GM19397 (cell line): ENCODE measurements at regions not wholly inside any gene's neighbourhood (a gene's known extent, or its start where the extent isn't known, plus 50 kb on each side); places are given as distances from the start of the nearest gene placed in this dataset.
"Not testable (repeated sequence)": the region's sequence is repeated elsewhere in the genome, so short reads cannot be mapped to it uniquely, and the experiment has no call there.

Experiments
- ATAC-seq: cut with Tn5 transposase; IDR thresholded peaks from one replicate; pipeline ENCODE4 v1.9.1; 2021; ENCODE audit warnings: mild to moderate bottlenecking, moderate library complexity; ENCODE audit not compliant: unreplicated experiment

DNA sequence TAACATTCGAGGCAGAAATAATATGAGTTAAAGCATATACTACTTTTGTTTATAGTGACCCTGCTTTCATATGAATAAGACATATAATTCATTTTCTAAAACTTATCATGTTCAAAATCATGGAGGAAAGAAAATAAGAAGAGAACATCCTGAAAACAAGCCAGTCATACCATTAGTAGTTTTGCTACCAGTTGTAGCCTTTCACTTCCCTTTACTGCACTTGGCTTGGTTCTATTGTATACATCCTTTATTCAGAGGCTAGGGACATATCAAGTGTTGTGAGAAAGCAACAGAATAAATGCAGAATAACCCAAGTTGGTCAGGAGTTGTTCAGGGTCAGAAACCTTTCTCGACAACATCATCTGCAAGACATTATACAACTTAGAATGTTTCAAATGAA lies 598.7 kb downstream of the SOX5 start:
- peak; percentile 81 for ATAC-seq

DNA sequence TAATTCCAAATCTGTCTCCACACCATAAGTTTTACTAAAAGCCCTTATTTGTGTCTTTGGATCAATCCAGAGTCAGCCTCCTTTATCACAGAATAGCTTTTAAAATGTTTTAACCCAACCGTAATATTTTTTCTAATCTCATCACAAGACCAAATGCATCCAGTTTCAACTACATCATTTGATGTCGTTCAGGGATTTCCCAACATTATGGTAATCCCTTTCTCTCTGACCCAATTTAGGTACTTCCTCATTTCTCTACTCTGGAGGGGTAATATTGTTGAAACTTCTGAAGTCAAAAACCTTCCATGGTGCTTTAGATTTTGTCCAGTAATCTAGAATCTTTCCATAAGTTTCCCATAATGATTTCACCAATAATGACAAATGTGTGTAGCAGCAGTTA lies 596.8 kb downstream of the SOX5 start:
- ATAC-seq: no peak

DNA sequence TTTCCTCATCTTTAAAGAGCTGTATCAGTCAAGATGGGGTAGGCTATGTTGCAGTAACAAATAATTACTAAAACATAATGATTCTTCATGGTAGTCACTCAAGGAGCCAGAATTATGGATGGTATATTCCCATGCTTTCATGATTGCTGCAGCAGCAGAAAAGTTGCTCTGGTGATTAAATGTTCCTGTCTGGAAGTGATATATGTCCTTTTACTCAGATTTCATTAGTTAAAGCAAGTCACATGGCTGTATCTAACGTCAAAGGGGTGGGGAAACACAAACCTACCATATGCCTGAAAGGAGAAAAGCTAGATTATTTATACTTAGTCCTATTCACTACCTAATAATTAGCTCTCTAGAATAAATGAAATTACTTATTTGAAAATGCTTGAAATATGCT lies 594.7 kb downstream of the SOX5 start:
- no peak for ATAC-seq

DNA sequence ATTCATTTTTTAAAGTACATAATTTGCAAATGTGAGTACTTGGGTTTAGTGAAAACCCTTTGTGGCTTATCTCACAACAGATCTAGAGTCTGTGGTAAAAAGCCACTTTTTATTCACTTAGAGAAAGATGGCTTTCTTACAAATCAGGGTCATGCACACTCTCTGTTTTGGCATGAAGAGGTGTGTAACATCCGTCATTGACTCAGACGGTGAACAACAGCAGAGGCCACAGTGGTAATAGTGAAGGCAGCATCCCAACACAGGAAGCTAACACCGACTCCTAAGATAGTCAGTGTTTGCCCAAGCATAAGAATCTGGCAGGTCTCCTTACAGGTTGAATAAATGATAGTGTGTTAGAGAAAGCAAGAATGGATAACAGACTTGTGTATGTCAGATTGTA lies 593.0 kb downstream of the SOX5 start:
- no peak for ATAC-seq

DNA sequence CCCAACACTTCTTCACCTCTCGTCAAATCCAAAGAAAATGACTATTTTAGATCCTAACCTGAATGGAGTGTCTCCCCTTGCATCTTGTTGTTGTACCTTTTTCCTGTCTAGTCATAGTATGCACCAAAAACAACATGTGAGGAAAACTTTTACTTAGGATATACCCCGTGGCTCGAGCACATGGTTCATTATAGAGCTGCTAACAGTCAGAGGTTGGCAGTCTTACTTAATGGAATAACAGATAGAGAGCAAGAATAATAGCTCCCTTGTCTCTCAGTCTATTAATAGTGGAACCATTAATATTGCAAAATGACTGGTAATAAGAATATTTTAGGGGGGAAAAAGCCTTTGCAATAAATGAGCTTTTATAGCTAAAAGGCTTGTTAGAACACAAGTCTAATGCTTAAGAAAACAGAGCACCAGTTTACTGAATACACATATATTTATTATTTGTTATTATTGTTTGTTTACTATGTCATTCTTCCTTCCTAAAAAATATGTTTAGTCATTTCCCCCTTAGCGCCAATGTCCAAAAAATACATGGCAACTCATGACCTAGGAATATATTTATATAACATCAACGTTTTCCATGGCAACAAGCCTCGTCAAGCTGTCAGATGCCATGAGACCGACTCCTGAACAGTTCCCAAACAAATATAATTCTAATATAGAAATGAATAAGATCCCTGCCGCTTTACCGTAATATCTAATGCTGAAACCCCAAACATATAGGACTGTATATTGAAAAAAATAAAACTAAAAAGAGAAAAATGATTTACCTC lies 592.4 kb downstream of the SOX5 start:
- no peak for ATAC-seq

DNA sequence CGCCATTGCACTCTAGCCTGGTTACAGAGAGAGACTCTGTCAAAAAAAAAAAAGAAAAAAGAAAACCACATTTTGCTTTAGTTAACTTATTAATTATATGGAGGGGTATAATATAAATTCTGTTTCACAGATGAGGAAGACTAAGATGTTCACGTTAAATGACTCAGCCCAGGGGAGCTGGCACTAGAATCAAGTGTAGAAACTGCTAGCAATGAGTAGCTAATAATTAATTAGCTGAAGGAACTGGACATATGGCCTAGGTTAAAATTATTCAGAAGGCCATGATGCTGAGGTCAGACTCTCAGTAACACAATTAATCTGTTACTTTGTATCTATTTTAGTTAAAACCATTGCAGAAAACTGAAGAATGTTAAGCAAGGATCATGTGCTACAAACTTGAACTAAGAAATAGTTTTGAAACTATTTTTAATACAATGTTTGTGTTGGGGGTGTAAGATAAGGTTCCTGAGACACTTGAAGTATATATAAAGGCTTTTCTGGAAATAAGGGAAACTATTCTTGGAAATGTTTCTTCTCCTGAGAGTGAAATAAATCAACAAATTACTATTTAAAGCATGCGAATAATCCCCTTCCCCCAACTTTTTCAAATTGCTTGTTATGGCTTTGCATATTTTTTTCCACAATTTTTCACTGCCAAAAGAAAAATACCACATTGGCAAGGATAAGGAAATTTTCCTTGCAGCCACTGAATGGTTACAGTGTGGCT lies 589.3 kb downstream of the SOX5 start:
- no peak for ATAC-seq

DNA sequence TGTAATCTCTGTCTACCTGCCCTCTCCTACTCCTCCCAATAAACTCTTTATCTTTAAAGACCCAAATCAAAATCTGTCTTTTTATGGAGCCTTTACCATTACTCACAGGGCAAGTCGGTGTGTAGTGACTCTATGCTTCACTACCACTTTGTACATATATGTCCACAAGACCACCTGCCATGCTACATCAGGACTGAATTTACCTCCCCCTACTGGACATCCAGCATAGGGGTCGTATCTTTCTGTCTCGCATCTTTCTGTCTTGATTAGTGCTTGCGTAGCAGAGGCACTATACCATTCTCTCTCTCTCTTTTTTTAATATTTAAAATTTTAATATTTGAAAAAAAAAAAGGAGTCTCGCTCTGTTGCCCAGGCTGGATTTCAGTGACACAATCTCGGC lies 587.5 kb downstream of the SOX5 start:
- no peak for ATAC-seq

DNA sequence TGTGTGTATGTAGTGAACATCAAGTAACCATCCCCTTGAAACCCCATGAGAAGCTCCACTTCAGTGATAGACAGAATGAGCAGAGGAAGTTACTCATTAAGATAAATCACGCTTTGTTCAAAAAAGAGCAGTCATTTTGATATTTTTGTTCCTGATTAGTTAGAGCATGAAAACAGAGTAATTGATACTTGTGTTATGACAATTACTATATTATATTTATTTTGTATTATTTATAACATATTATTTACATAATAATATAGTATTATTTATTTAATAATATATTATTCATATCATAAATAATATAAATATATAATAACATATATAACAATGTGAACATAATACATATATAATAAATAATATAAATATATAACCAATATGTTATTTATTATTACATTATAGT lies 580.9 kb downstream of the SOX5 start:
- no peak for ATAC-seq

DNA sequence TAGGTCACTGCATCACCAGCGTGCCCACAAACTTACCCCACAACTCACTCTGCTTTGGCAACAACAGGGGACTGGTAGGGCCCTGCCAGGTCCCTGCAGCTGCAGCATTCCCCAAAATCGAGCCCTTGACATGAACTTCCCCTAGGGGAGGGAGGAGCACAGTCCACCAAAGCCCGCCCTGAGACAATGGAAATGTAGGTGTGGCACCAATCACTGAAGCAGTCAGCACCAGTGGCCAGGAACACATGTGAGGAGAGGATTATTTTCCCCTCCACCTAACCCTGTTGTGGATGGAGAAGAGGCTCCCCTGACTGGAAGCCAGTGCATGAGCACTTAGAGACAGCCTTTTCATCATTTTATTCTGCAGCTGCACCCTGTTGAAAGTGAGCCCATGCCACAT lies 573.8 kb downstream of the SOX5 start:
- ATAC-seq: no peak

DNA sequence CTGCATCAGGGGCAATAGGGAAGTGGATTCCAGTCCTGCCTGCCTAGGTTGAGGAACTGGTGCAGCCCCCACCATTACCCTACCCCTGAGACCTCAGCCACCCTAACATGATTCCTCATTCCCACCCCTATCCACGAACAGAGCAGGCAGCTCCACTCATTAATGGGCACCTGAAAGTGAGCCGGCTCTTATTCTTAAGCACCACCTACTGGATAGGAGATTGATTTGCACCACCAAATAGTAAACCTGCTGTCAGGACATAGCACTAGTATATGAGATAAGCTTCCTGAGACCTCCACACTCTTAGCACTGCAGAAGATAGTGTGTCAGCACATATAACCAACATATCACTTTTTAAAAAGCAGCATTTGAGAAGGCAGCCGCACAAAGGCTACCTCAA lies 573.2 kb downstream of the SOX5 start:
- no peak for ATAC-seq

DNA sequence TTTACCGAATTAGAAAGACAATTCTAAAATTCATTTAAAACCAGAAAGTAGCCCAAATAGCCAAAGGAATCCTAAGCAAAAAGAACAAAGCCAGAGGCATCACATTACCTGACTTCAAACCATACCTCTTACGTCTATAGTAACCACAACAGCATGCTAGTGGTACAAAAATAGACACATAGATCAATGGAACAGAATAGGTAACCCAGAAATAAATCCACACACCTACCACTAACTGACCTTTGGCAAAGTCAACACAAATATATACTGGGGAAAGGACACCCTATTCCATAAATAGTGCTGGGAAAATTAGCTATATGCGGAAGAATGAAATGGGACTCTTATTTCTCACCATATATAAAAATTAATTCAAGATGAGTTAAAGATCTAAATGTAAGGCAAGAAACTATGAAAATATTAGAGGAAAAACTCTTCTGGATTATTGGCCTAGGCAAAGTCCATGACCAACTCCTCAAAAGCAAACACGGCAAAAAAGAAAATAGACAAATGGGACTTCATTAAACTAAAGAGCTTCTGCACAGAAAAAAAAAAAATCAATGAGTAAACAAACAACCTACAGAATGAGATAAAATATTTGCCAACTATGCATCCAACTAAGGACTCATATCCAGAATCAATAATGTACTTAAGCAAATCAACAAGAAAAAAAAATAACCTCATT lies 568.9 kb downstream of the SOX5 start:
- no peak for ATAC-seq

DNA sequence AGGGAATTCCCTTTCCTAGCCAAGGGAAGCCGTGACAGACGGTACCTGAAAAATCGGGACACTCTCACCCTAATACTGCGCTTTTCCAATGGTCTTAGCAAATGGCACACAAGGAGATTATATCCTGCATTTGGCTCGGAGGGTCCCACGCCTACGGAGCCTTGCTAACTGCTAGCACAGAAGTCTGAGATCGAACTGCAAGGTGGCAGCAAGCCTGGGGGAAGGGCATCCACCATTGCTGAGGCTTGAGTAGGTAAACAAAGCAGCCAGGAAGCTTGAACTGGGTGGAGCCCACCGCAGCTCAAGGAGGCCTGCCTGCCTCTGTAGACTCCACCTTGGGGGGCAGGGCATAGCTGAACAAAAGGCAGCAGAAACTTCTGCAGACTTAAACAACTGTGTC lies 560.6 kb downstream of the SOX5 start:
- not testable (repeated sequence) for ATAC-seq

DNA sequence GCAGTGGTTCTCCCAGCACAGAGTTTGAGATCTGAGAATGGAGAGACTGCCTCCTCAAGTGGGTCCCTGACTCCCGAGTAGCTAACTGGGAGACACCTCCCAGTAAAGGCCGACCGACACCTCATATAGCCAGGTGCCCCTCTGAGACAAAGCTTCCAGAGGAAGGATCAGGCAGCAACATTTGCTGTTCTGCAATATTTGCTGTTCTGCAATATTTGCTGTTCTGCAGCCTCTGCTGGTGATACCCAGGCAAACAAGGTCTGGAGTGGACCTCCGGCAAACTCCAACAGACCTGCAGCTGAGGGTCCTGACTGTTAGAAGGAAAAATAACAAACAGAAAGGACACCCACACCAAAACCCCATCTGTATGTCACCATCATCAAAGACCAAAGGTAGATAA lies 560.2 kb downstream of the SOX5 start:
- not testable (repeated sequence) for ATAC-seq

DNA sequence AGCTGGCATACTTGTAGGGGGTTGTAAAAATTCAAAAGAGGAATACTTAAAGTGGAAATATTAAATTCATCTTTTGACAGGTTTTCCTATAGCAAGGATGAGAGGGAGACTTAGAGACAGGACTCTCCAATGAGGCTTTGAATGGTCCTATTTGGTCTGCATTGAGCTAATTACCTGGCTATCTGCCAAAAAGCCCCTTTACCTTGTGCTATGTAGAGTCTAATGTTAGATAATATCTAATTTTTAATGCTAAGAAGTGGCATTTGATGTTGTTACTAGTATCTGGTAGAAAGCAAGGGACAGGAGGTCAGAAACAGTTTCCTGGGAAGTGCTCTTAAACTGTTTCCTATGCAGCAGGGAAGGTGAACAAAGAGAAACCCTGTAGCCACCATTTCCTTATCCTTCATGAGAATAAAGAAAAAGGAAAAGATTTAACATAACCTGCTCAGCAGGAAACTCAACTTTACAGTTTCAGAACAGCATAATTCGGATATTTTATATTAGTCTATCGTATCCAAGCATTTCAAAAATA lies 550.0 kb downstream of the SOX5 start:
- ATAC-seq: no peak

DNA sequence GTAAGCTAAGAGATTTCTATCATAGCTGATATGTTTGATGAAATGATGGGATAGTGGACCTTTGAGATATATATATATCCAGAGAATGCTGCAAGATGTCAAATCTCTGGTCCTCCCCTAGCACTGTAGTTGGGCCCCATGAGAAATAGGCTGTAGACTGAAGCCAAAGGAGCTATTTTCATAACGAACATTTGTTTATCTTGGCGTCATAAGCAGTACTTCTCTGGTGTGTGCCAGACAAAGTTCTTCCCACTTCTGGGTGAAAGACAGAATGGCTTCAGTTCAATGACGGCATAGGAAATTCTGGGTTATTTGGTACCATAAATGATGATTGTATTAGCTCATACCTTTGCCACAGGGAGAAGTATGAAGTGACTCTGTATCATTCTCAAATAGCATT lies 534.3 kb downstream of the SOX5 start:
- no peak for ATAC-seq

DNA sequence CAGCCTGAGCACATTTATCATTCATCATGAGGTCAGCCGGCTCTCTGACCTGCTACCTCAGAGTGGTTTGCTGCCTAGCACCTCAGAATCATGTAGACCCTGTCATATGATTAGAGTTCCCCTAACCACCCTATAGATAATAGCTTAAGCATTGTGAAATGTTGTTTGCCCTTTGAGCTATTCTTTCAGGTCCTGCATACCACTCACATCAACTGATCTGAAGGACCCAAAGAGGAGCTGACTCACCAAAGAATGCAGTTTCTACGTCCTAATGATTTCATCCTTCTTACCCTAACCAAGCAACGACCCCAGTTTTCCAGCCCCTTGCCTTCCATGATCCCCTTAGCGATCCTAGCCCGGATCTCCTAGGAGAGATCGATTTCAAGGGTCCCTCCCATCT lies 527.9 kb downstream of the SOX5 start:
- ATAC-seq: no peak

DNA sequence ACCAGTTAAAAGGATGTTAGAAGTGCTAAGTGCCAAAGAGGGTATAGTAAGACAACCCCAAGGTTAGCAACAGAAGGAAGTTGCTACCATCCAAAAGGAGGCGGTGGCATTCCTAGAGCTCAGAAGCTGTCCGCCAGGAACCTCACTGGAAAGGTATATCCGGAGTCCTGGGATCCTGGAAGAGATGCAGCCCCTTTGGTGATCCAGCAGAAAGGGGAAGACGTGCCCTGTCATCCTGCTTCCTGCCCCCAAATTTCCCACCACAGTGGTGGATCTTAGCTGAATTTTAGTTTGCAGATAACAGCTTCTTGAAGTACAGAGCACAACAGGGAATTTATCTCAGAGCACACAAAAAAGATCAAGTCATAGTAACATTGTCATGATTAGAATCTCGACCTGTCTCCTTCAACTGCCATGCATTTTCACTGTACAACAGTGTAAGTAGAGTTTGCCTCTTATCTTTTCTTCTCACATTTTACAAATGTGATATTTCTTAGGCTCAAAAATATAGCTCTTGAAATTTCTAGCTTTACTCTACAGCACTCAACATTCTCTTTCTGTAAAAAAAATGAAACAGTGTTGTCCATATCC lies 526.3 kb downstream of the SOX5 start:
- no peak for ATAC-seq

DNA sequence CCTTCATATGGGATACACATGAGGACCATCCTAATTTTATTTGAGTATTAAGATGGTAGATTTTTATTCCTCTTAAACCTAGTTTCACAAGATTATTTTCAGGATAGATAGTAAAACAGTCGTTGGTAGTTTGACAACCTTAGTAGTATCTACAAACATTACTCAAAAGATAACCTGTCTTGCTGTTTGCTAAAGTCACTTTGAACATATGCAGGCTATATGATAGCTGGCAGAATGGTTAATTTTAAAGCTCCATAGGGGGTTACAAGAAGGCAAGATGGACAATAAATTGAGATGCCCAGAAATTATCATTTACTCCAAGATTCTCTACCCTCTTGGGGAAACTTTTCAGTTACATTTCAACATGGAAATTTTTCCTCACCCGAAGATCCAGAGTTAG lies 525.7 kb downstream of the SOX5 start:
- no peak for ATAC-seq

DNA sequence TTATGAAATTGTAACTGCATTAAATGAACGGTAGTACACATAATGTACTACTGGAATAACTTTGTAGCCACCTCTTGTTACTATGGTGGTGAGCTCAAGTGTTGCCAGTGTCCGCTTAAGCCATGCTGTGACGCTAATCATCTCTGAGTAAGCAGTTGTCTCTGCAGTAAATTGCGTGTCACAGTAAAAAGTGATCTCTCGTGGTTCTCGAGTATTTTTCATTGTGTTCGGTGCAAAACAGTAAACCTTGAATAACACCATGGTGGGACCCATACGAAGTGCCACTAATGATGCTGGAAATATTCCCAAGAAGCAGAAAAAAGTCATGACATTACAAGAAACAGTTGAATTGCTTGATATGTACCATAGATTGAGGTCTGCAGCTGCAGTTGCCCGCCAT lies 524.8 kb downstream of the SOX5 start:
- ATAC-seq: no peak

DNA sequence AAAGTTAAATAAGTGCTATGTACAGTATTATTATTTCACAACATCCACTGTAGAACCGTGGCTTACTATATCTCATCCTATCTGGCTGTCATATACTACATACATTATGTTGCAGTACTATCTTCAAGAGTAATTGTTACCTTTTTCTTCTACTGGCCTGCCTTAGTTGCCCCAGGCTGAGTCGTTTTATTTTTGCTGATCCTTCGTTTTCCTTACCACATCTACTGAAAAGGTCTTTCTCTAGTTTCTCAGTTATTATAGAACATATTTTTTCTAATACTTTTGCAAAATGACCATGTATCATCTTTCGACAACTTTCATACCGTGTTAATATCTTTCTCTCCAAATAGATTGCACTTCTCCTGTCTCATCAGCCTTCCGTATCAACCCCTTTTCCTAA lies 523.1 kb downstream of the SOX5 start:
- no peak for ATAC-seq

DNA sequence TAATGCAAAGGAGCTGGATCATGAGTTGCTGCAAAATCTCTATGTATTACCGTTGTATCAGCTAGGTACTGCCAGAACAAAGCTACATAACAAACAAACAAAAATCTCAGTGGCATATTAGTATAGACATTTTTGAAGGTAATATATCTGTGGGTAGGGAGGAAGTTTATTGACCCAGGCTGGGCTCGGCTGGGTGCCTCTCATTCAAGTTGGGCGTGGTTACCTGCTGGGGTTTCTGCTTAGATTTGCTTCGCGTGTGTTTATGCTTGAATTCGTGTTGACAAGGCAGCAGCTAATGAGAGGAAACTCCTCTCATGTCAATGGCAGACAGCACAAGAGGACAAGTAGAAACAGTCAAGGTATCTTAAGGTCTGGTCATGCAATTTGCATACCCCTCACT lies 520.7 kb downstream of the SOX5 start:
- no peak for ATAC-seq
